HepG2 (cell line): ENCODE measurements at regions not wholly inside any gene's neighbourhood (a gene's known extent, or its start where the extent isn't known, plus 50 kb on each side); places are given as distances from the start of the nearest gene placed in this dataset.

Source experiments
- ATAC-seq: fragments of 200-7000 bp; cut with Tn5 transposase; 3 replicates; pipeline ENCODE4 v1.9.1; 2020; ENCODE audit warnings: mild to moderate bottlenecking, moderate library complexity
- BruUV-seq: library from RNA; stranded (reverse); fragments of 400-500 nt; replicated peaks from 2 replicates; lab custom pipeline; 2021; lab: Mats Ljungman, UMichigan
- CTCF ChIA-PET: fragments of 300-600 bp; formaldehyde crosslinking; extraction: SDS; loops from one replicate; lab custom pipeline; 2021; ENCODE audit warnings: low total read pairs, inconsistent platforms, low intra/inter-chr PET ratio; lab: Yijun Ruan, JAX
- POLR2A ChIA-PET: fragments of 350-600 bp; sonication (Branson Sonifier 250); formaldehyde crosslinking; loops from one replicate; lab custom pipeline; 2020; ENCODE audit warnings: antibody characterized with exemption, inconsistent platforms; lab: Yijun Ruan, JAX
- DNase-seq: peaks from one replicate; pipeline ENCODE4 v3.0.0-alpha.2; 2015; ENCODE audit warnings: low spot score
- FAIRE-seq: peaks from 3 replicates; lab custom pipeline; 2011; peaks lifted over from hg19 to GRCh38; lab: Jason Lieb, UNC
- H2AFZ ChIP-seq: one replicate; pipeline ENCODE4 v1.6.1; 2011; ENCODE audit warnings: low read length, inconsistent platforms
- H3K27ac ChIP-seq: fragments of 300-600 bp; 3 replicates; pipeline ENCODE4 v1.8.0; 2011; ENCODE audit warnings: mixed run types, mild to moderate bottlenecking, mixed read lengths, low read length, inconsistent platforms; ENCODE audit not compliant: insufficient read depth; ENCODE audit errors: extremely low read length
- H3K27me3 ChIP-seq, 2 experiments: fragments of 200-600 bp in 1 of 2; 2 replicates in 1 of 2; 3 replicates in 1 of 2; pipeline versions ENCODE4 v1.6.0 to v1.8.0; 2011; ENCODE audit warnings: low read length in 2 of 2, mild to moderate bottlenecking in 2 of 2, moderate library complexity in 2 of 2, inconsistent platforms in 1 of 2; ENCODE audit not compliant: insufficient read depth in 2 of 2, control insufficient read depth in 1 of 2
- H3K36me3 ChIP-seq, 2 experiments: fragments of 200-600 bp in 1 of 2; replicated peaks in 1 of 2; 2 replicates in 1 of 2; 3 replicates in 1 of 2; pipeline versions ENCODE4 v1.5.1 to v1.8.0; 2011; ENCODE audit warnings: low read length in 2 of 2, inconsistent platforms in 1 of 2; ENCODE audit not compliant: insufficient read depth in 2 of 2, control insufficient read depth in 1 of 2
- H3K4me1 ChIP-seq: 2 replicates; pipeline ENCODE4 v1.5.1; 2012; ENCODE audit warnings: low read length, inconsistent platforms; ENCODE audit not compliant: insufficient read depth
- H3K4me2 ChIP-seq: 2 replicates; pipeline ENCODE4 v1.6.0; 2011; ENCODE audit warnings: low read depth, low read length, inconsistent platforms
- H3K4me3 ChIP-seq, 3 experiments: fragments of 200-600 bp in 1 of 3; sonication (generic), shearing (Covaris generic) in 1 of 3; replicated peaks in 1 of 3; 2 replicates each; pipeline ENCODE4 v1.5.1; 2011 to 2016; ENCODE audit warnings: low read length in 3 of 3, inconsistent platforms in 2 of 3, low read depth in 2 of 3, mild to moderate bottlenecking in 2 of 3, control low read depth in 1 of 3, mixed read lengths in 1 of 3; ENCODE audit not compliant: insufficient read depth in 1 of 3
- H3K79me2 ChIP-seq: one replicate; pipeline ENCODE4 v1.6.1; 2011; ENCODE audit warnings: low read length, inconsistent platforms; ENCODE audit not compliant: insufficient read depth
- H3K9ac ChIP-seq: 2 replicates; pipeline ENCODE4 v1.6.0; 2011; ENCODE audit warnings: mild to moderate bottlenecking, low read depth, low read length, inconsistent platforms; ENCODE audit not compliant: insufficient read depth
- H3K9me3 ChIP-seq: 2 replicates; pipeline ENCODE4 v1.5.1; 2012; ENCODE audit warnings: mild to moderate bottlenecking, low read length
- H4K20me1 ChIP-seq: 2 replicates; pipeline ENCODE4 v1.6.0; 2011; ENCODE audit warnings: inconsistent platforms, mild to moderate bottlenecking, low read length, moderate library complexity; ENCODE audit not compliant: insufficient read depth
- ELF3 ChIP-seq: IDR thresholded peaks from 2 replicates; pipeline ENCODE4 v1.6.1; 2016; ENCODE audit warnings: missing genetic modification reagents, missing compliant biosample characterization
- HDAC6 ChIP-seq: fragments of 200-600 bp; sonication (generic); IDR thresholded peaks from 2 replicates; pipeline ENCODE4 v1.7.0; 2017; ENCODE audit warnings: mild to moderate bottlenecking, antibody characterized with exemption, low read length, low read depth
- HIVEP1 ChIP-seq: sonication (generic); formaldehyde crosslinking; IDR thresholded peaks from 2 replicates; pipeline ENCODE4 v1.4.0; 2020; ENCODE audit warnings: mild to moderate bottlenecking, missing genetic modification reagents
- HMGA1 ChIP-seq: sonication (generic); formaldehyde crosslinking; conservative IDR thresholded peaks from 2 replicates; pipeline ENCODE4 v1.4.0; 2020; ENCODE audit warnings: missing genetic modification reagents
- HNRNPLL ChIP-seq: fragments of 200-400 bp; formaldehyde crosslinking; IDR thresholded peaks from 2 replicates; pipeline ENCODE4 v1.6.1; 2017; ENCODE audit warnings: mild to moderate bottlenecking, low read depth, low read length; ENCODE audit not compliant: poor library complexity, severe bottlenecking
- JUN ChIP-seq: sonication (generic); formaldehyde crosslinking; IDR thresholded peaks from 2 replicates; pipeline ENCODE4 v1.4.0; 2020; ENCODE audit warnings: mild to moderate bottlenecking, missing genetic modification reagents
- NCOA2 ChIP-seq: sonication (generic); formaldehyde crosslinking; IDR thresholded peaks from 2 replicates; pipeline ENCODE4 v1.8.0; 2022; ENCODE audit warnings: inconsistent platforms
- NCOR1 ChIP-seq: fragments of 200-600 bp; sonication (generic); IDR thresholded peaks from 2 replicates; pipeline ENCODE4 v1.7.0; 2017; ENCODE audit warnings: antibody characterized with exemption, low read length, borderline replicate concordance
- PAX8 ChIP-seq: sonication (generic); formaldehyde crosslinking; IDR thresholded peaks from 2 replicates; pipeline ENCODE4 v1.8.0; 2022; ENCODE audit warnings: mild to moderate bottlenecking, missing genetic modification reagents, borderline replicate concordance
- PRDM4 ChIP-seq: sonication (generic); formaldehyde crosslinking; IDR thresholded peaks from 2 replicates; pipeline ENCODE4 v1.9.0; 2021; ENCODE audit warnings: missing genetic modification reagents, borderline replicate concordance
- TBX2 ChIP-seq: sonication (generic); formaldehyde crosslinking; IDR thresholded peaks from 2 replicates; pipeline ENCODE4 v1.5.0; 2020; ENCODE audit warnings: missing genetic modification reagents, mild to moderate bottlenecking, borderline replicate concordance
- ZNF318 ChIP-seq: sonication (generic); formaldehyde crosslinking; IDR thresholded peaks from 2 replicates; pipeline ENCODE4 v1.4.0; 2020; ENCODE audit warnings: mild to moderate bottlenecking, missing genetic modification reagents
- WGBS: methylation state at CpG from one replicate; pipeline ENCODE4 v1.1.6; 2017; ENCODE audit warnings: low lambda C conversion rate; 5-methylcytosine and 5-hydroxymethylcytosine counted together
- in situ Hi-C: cut with HindIII; loops from 2 replicates; pipeline ENCODE4 v1.10.0; 2017; ENCODE audit warnings: low pct_unique_long_range_greater_than_20kb; ENCODE audit not compliant: extremely low pct_ligation_motif_present
- intact Hi-C: fragments of 100-400 bp; cut with micrococcal nuclease; formaldehyde crosslinking; loops from one replicate; pipeline ENCODE4 v1.10.0; 2022; ENCODE audit not compliant: unreplicated experiment

- Histone ChIP-seq H3K9me3 (no peaks in the 10 kb centered on the region), H3K4me2 (peak overlapping the region; percentile 42), H4K20me1 (no peaks in the 10 kb centered on the region), H3K9ac (peak overlapping the region; percentile 39; the same call in 1 of the 2 replicates), H3K4me3 (no peak overlapping the region), H3K36me3 (no peaks in the 10 kb centered on the region), H2AFZ (no peak overlapping the region), H3K27me3 (peaks cover 0 to 8% of the 10 kb centered on the region in 2 experiments; a peak in 2 of 5 replicates), H3K27ac (no peak overlapping the region), H3K79me2 (no peaks in the 10 kb centered on the region), H3K4me1 (peaks cover 29% of the 10 kb centered on the region)
- ChIA-PET POLR2A (interaction anchor here (0.7 to 3.3 kb wide), 2 partner anchors 47 to 55 kb away, joined by 3 to 26 read pairs; no protein-coding TSS in a partner anchor), CTCF (interaction anchor here (1.3 kb wide), 1 partner anchor 54 kb away, joined by 3 read pairs; no protein-coding TSS in a partner anchor)
- ATAC-seq = peak; percentile 93
- peak; percentile 90 for FAIRE-seq
- intact Hi-C loops (loop anchor here (1.0 to 2.0 kb wide), 2 partner anchors 55 to 74 kb away; no protein-coding TSS in a partner anchor), in situ Hi-C loops (no loop called here)
- no TSS peak for BruUV-seq
- 20% methylated on average over 8 of the region's 8 CpGs for WGBS
- DNase-seq = peak; percentile 86
- TF ChIP-seq HIVEP1 (CRISPR knock-in tag) (no peak), HMGA1 (CRISPR knock-in tag) (no peak), NCOR1 (no peak), PRDM4 (no peak), ZNF318 (CRISPR knock-in tag) (no peak), HDAC6 (no peak), JUN (CRISPR knock-in tag) (peak; percentile 70; the same call in 1 of the 2 replicates), HNRNPLL (no peak), NCOA2 (peak; percentile 58; the same call in 1 of the 2 replicates), TBX2 (CRISPR knock-in tag) (no peak), PAX8 (no peak), ELF3 (CRISPR knock-in tag) (peak; percentile 53; the same call in 1 of the 2 replicates)
Observed at GRCh38 chr2:88265352-88266303, 95.5 kb downstream of the THNSL2 start.
